Esophagus muscularis mucosa (tissue), 3 donors: ENCODE measurements at regions not wholly inside any gene's neighbourhood (a gene's known extent, or its start where the extent isn't known, plus 50 kb on each side); places are given as distances from the start of the nearest gene placed in this dataset.

Experiments
- POLR2AphosphoS5 ChIP-seq, 2 donors: sonication (generic); formaldehyde crosslinking; IDR thresholded peaks; one replicate each; pipeline ENCODE4 v1.6.1; 2017; ENCODE audit warnings: antibody characterized with exemption in 2 of 2
- TF ChIP-seq, protein P1 (sequence below), 3 experiments: fragments of 200-600 bp in 2 of 3; fragments of 450-650 bp in 1 of 3; sonication (generic) in 2 of 3; IDR thresholded peaks; one replicate each; pipeline ENCODE4 v1.5.1; 2017 to 2019; ENCODE audit warnings: antibody characterized with exemption in 3 of 3, mild to moderate bottlenecking in 2 of 3, moderate library complexity in 1 of 3

DNA sequence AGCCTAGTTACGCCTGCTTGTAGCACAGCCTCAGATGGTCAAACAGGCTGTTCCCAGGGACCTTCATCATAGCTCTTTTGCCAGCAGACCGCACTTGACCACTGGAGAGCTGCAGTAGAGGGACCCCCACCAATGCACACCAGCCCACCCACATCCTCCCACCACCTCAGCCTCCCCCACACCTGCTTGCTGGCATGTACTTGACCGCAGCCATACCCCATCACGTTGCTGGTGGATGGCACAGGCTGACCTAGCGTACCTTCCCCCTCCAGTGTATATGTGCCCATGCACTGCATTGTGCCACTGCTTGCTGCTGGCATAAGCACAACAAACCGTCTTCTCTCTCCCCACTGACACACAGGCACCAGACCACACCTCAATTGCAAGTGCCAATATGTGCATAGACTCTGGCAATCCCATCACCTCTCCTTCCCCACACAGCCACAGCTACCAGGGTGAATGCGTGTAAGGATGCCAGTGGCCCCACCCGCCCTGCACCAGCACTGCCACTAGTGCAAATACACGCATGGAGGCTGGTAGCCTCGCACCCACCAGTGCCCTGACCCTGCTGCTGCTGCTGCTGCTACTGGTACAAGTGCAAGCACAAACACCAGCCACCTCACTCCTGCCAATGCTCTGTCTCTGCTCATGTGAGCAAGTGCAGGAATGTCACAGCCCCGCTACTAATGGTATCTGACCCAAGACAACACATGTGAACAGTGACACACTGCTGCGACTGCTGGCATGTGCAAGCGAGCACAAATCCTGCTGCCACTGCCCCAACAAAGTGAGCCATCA, 1377.6 kb downstream of the CDH11 start:
- TF ChIP-seq, protein P1, sequence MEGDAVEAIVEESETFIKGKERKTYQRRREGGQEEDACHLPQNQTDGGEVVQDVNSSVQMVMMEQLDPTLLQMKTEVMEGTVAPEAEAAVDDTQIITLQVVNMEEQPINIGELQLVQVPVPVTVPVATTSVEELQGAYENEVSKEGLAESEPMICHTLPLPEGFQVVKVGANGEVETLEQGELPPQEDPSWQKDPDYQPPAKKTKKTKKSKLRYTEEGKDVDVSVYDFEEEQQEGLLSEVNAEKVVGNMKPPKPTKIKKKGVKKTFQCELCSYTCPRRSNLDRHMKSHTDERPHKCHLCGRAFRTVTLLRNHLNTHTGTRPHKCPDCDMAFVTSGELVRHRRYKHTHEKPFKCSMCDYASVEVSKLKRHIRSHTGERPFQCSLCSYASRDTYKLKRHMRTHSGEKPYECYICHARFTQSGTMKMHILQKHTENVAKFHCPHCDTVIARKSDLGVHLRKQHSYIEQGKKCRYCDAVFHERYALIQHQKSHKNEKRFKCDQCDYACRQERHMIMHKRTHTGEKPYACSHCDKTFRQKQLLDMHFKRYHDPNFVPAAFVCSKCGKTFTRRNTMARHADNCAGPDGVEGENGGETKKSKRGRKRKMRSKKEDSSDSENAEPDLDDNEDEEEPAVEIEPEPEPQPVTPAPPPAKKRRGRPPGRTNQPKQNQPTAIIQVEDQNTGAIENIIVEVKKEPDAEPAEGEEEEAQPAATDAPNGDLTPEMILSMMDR (IDR thresholded peaks at IDR 0.05) = no peak
- no peak for TF ChIP-seq POLR2AphosphoS5 (IDR thresholded peaks at IDR 0.05)
